Mesenchymal stem cell (in vitro differentiated cells and primary cell): ENCODE measurements at regions not wholly inside any gene's neighbourhood (a gene's known extent, or its start where the extent isn't known, plus 50 kb on each side); places are given as distances from the start of the nearest gene placed in this dataset.
"Not testable (repeated sequence)": the region's sequence is repeated elsewhere in the genome, so short reads cannot be mapped to it uniquely, and the experiment has no call there.

ENCODE experiments used
- DNase-seq: peaks from one replicate; pipeline ENCODE4 v3.0.0-alpha.2; 2013
- H2AFZ ChIP-seq: one replicate; pipeline ENCODE4 v1.6.1; 2013; ENCODE audit warnings: low read depth, mild to moderate bottlenecking, control low read depth, inconsistent platforms, low read length, moderate library complexity
- H2AK5ac ChIP-seq: 2 replicates; pipeline ENCODE4 v1.6.1; 2013; ENCODE audit warnings: low read length, moderate library complexity, mild to moderate bottlenecking, inconsistent platforms; ENCODE audit not compliant: severe bottlenecking
- H2BK120ac ChIP-seq: one replicate; pipeline ENCODE4 v1.6.1; 2013; ENCODE audit warnings: low read depth, mild to moderate bottlenecking, inconsistent platforms, low read length, moderate library complexity
- H2BK12ac ChIP-seq, 2 experiments: one replicate each; pipeline ENCODE4 v1.6.1; 2013; ENCODE audit warnings: inconsistent platforms in 2 of 2, low read length in 2 of 2, mild to moderate bottlenecking in 2 of 2, moderate library complexity in 2 of 2, control low read depth in 1 of 2
- H2BK15ac ChIP-seq: one replicate; pipeline ENCODE4 v1.6.1; 2013; ENCODE audit warnings: mild to moderate bottlenecking, low read depth, inconsistent platforms; ENCODE audit not compliant: poor library complexity, severe bottlenecking
- H2BK5ac ChIP-seq: 2 replicates; pipeline ENCODE4 v1.6.1; 2013; ENCODE audit warnings: low read depth, mild to moderate bottlenecking, low read length, control low read depth, inconsistent platforms; ENCODE audit not compliant: poor library complexity, severe bottlenecking
- H3K14ac ChIP-seq, 2 experiments: one replicate each; pipeline ENCODE4 v1.6.1; 2013; ENCODE audit warnings: inconsistent platforms in 2 of 2, low read length in 2 of 2, control low read depth in 1 of 2, mild to moderate bottlenecking in 1 of 2, moderate library complexity in 1 of 2
- H3K18ac ChIP-seq, 2 experiments: one replicate each; pipeline ENCODE4 v1.6.1; 2013; ENCODE audit warnings: inconsistent platforms in 2 of 2, low read length in 2 of 2, control low read depth in 1 of 2, low read depth in 1 of 2, mild to moderate bottlenecking in 1 of 2
- H3K23ac ChIP-seq, 2 experiments: one replicate each; pipeline ENCODE4 v1.6.1; 2013; ENCODE audit warnings: inconsistent platforms in 2 of 2, low read length in 2 of 2, mild to moderate bottlenecking in 2 of 2, moderate library complexity in 2 of 2, control low read depth in 1 of 2
- H3K27ac ChIP-seq: 2 replicates; pipeline ENCODE4 v1.5.1; 2013; ENCODE audit warnings: mild to moderate bottlenecking, moderate library complexity, low read length, control low read depth, inconsistent platforms; ENCODE audit not compliant: poor library complexity, severe bottlenecking
- H3K27me3 ChIP-seq, 2 experiments: 2 replicates each; pipeline versions ENCODE4 v1.6.1 to v1.7.0; 2013; ENCODE audit warnings: low read length in 2 of 2, mild to moderate bottlenecking in 2 of 2, moderate library complexity in 2 of 2, control low read depth in 1 of 2, inconsistent platforms in 1 of 2; ENCODE audit not compliant: control insufficient read depth in 1 of 2, insufficient read depth in 1 of 2
- H3K36me3 ChIP-seq, 2 experiments: 2 replicates each; pipeline versions ENCODE4 v1.6.1 to v1.7.0; 2013; ENCODE audit warnings: low read length in 2 of 2, control low read depth in 1 of 2, inconsistent platforms in 1 of 2, low read depth in 1 of 2, mild to moderate bottlenecking in 1 of 2; ENCODE audit not compliant: insufficient read depth in 2 of 2, control insufficient read depth in 1 of 2
- H3K4ac ChIP-seq, 2 experiments: one replicate each; pipeline ENCODE4 v1.6.1; 2013; ENCODE audit warnings: inconsistent platforms in 2 of 2, low read length in 2 of 2, mild to moderate bottlenecking in 2 of 2, moderate library complexity in 2 of 2, control low read depth in 1 of 2, low read depth in 1 of 2
- H3K4me1 ChIP-seq: 2 replicates; pipeline ENCODE4 v1.6.1; 2013; ENCODE audit warnings: low read depth, low read length, control low read depth; ENCODE audit not compliant: control insufficient read depth, insufficient read depth
- H3K4me2 ChIP-seq: 2 replicates; pipeline ENCODE4 v1.6.1; 2013; ENCODE audit warnings: low read length, mild to moderate bottlenecking, inconsistent platforms; ENCODE audit not compliant: poor library complexity, severe bottlenecking
- H3K4me3 ChIP-seq, 2 experiments: 2 replicates each; pipeline versions ENCODE4 v1.5.1 to v1.7.0; 2013; ENCODE audit warnings: low read length in 2 of 2, mild to moderate bottlenecking in 2 of 2, control low read depth in 1 of 2, low read depth in 1 of 2; ENCODE audit not compliant: insufficient read depth in 1 of 2
- H3K79me1 ChIP-seq: replicated peaks from 2 replicates; pipeline ENCODE4 v1.6.1; 2013; ENCODE audit warnings: mild to moderate bottlenecking, control low read depth, low read length, inconsistent platforms; ENCODE audit not compliant: poor library complexity, severe bottlenecking
- H3K9ac ChIP-seq: 2 replicates; pipeline ENCODE4 v1.7.0; 2013; ENCODE audit warnings: mild to moderate bottlenecking, low read length, moderate library complexity
- H3K9me3 ChIP-seq: 2 replicates; pipeline ENCODE4 v1.7.0; 2013; ENCODE audit warnings: mild to moderate bottlenecking, low read length; ENCODE audit not compliant: control insufficient read depth
- H4K8ac ChIP-seq: one replicate; pipeline ENCODE4 v1.6.1; 2013; ENCODE audit warnings: inconsistent platforms, mild to moderate bottlenecking, low read length, moderate library complexity
- H4K91ac ChIP-seq: one replicate; pipeline ENCODE4 v1.6.1; 2013; ENCODE audit warnings: mild to moderate bottlenecking, low read length, inconsistent platforms
- WGBS: methylation state at CpG from one replicate; pipeline ENCODE4 v1.1.7; 2013; ENCODE audit warnings: mixed read lengths; 5-methylcytosine and 5-hydroxymethylcytosine counted together

DNA sequence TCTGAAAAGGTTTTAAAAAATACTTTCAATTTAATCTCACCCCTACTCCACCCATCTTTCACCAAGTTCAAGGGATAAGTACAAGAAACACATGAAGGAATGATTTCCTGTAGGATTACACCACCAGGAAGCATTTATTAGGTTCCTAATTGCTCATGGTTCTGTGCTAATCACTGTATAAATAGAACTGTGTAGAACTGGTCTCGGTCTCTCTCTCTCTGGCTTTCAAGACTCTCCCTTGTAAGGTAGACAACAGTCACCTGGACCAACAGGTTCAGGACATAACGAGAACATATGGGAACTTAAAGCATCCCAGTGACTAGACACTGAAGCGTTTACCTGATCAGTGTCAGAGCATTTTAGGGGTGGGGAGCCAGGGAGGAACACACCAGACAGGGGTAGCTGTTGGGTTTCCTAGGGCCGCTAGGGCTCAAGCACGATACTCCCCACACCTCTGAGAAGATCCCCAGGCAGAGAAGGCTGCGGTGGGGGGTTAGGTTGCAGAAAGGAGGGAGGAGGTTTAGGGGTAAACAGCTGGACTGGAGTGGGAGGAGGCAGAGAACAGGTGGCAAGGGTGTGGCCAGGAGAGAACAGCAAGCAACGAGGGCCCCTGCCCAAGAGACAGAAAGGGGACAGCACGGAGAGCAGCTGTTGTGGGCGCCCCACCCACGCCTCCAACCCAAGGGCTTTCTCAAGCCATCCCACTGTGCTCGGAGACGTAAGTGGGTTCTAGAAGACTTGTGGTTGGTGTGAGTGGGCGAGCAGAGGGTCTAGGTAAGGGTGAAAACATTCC is 52.5 kb upstream of the USP6NL start:
- Histone ChIP-seq H3K18ac (no peak overlapping the region), H4K91ac (no peak overlapping the region), H3K9me3 (no peaks in the 10 kb centered on the region), H2BK12ac (no peak overlapping the region), H3K27me3 (peaks cover 4 to 30% of the 10 kb centered on the region in 2 experiments), H3K4ac (no peak overlapping the region), H3K79me1 (no peaks in the 10 kb centered on the region), H3K27ac (no peak overlapping the region), H3K4me1 (no peaks in the 10 kb centered on the region), H2AK5ac (no peak overlapping the region), H3K14ac (no peak overlapping the region), H4K8ac (no peak overlapping the region), H3K23ac (no peak overlapping the region), H2AFZ (no peak overlapping the region), H3K9ac (no peak overlapping the region), H2BK120ac (no peak overlapping the region), H2BK5ac (no peak overlapping the region), H3K36me3 (no peaks in the 10 kb centered on the region), H3K4me2 (no peak overlapping the region), H2BK15ac (no peak overlapping the region), H3K4me3 (no peak overlapping the region)
- no peak for DNase-seq
- WGBS, result 89% methylated on average over 13 of the region's 13 CpGs

DNA sequence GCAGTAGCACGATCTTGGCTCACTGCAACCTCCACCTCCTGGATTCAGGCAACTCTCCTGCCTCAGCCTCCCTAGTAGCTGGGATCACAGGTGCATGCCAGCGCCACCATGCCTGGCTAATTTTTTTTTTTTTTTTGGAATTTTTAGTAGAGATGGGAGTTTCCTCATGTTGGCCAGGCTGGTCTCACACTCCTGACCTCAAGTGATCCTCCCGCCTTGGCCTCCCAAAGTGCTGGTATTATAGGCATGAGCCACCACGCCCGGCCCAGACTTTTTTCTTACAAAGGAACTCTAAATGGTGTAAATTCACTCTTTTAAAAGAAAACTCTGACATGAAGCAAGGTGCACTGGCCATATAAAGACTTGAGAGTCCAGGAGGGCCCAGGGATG is 51.7 kb upstream of the USP6NL start:
- not testable (repeated sequence) for H3K36me3 ChIP-seq, H3K18ac ChIP-seq, H3K4ac ChIP-seq, H3K14ac ChIP-seq, H3K4me3 ChIP-seq, H2BK5ac ChIP-seq, DNase-seq, H3K9me3 ChIP-seq, H3K4me1 ChIP-seq, H3K4me2 ChIP-seq, H2BK120ac ChIP-seq, H2AK5ac ChIP-seq, H2AFZ ChIP-seq, H4K91ac ChIP-seq, H3K23ac ChIP-seq, H3K27ac ChIP-seq, H3K9ac ChIP-seq, H2BK12ac ChIP-seq, H3K79me1 ChIP-seq, H2BK15ac ChIP-seq, H4K8ac ChIP-seq
- peaks cover 4 to 30% of the 10 kb centered on the region in 2 experiments for H3K27me3 ChIP-seq
- WGBS, result 96% methylated on average over 2 of the region's 5 CpGs

DNA sequence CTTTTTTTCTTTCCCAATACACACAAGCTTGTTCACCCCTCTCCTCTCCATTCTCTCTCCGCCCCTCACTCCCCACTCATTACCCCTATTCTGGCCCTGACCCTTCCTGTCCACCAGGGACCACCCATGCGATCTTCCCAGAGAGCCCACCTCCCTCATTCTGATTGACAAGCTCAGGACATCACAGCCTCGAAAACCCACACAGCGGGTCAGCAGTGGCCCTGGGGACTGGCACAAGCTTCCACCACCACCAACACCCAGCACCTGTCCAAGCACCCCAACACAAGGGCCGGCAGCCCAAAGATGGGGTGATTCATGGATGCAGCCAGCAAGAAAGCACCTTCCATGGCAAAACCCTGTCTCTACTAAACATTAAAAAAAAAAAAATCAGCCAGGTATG is 50.0 kb upstream of the USP6NL start:
- H2BK120ac ChIP-seq, result no peak overlapping the region
- no peaks in the 10 kb centered on the region for H3K9me3 ChIP-seq
- H3K23ac ChIP-seq, result no peak overlapping the region
- no peak overlapping the region for H3K27ac ChIP-seq
- H3K4me1 ChIP-seq, result no peaks in the 10 kb centered on the region
- H3K4me2 ChIP-seq, result no peak overlapping the region
- no peak overlapping the region for H3K4me3 ChIP-seq
- no peaks in the 10 kb centered on the region for H3K36me3 ChIP-seq
- no peak overlapping the region for H4K91ac ChIP-seq
- no peak for DNase-seq
- no peak overlapping the region for H4K8ac ChIP-seq
- no peak overlapping the region for H3K9ac ChIP-seq
- no peak overlapping the region for H2BK5ac ChIP-seq
- no peak overlapping the region for H3K18ac ChIP-seq
- no peak overlapping the region for H2AFZ ChIP-seq
- WGBS, result 95% methylated on average over 5 of the region's 5 CpGs
- H2AK5ac ChIP-seq, result no peak overlapping the region
- no peak overlapping the region for H3K4ac ChIP-seq
- no peaks in the 10 kb centered on the region for H3K79me1 ChIP-seq
- no peak overlapping the region for H2BK12ac ChIP-seq
- peaks cover 3 to 27% of the 10 kb centered on the region in 2 experiments for H3K27me3 ChIP-seq
- no peak overlapping the region for H2BK15ac ChIP-seq
- no peak overlapping the region for H3K14ac ChIP-seq
